Transverse colon (tissue), 4 donors: ENCODE measurements at regions not wholly inside any gene's neighbourhood (a gene's known extent, or its start where the extent isn't known, plus 50 kb on each side); places are given as distances from the start of the nearest gene placed in this dataset.

Source experiments
- DNase-seq: peaks from one replicate; pipeline ENCODE4 v3.0.0-alpha.2; 2019
- H3K27ac ChIP-seq, 4 donors: fragments of 200-600 bp; sonication (generic); 2 replicates each; pipeline ENCODE4 v1.5.1; 2016 to 2018; ENCODE audit warnings: inconsistent platforms in 4 of 4
- H3K27me3 ChIP-seq: fragments of 200-600 bp; sonication (generic); 2 replicates; pipeline ENCODE4 v1.5.1; 2017; ENCODE audit warnings: inconsistent platforms
- H3K36me3 ChIP-seq, 4 donors: fragments of 200-600 bp; sonication (generic); 2 replicates each; pipeline ENCODE4 v1.5.1; 2017 to 2019; ENCODE audit warnings: inconsistent platforms in 4 of 4
- H3K4me1 ChIP-seq, 4 donors: fragments of 200-600 bp; sonication (generic); 2 replicates each; pipeline ENCODE4 v1.5.1; 2017 to 2020; ENCODE audit warnings: inconsistent platforms in 4 of 4
- H3K4me3 ChIP-seq, 4 donors: fragments of 200-600 bp; sonication (generic); 1 replicate in 1 of 4; 2 replicates in 3 of 4; pipeline versions ENCODE4 v1.5.1 to v1.6.1; 2017 to 2019; ENCODE audit warnings: inconsistent platforms in 4 of 4
- H3K9me3 ChIP-seq, 2 donors: fragments of 200-600 bp; sonication (generic); 2 replicates each; pipeline ENCODE4 v1.5.1; 2017 to 2019; ENCODE audit warnings: inconsistent platforms in 2 of 2
- EP300 ChIP-seq: sonication (generic); formaldehyde crosslinking; IDR thresholded peaks from one replicate; pipeline ENCODE4 v1.6.1; 2017; ENCODE audit warnings: antibody characterized with exemption, low read depth
- POLR2A ChIP-seq: fragments of 450-650 bp; IDR thresholded peaks from one replicate; pipeline ENCODE4 v1.6.1; 2016; ENCODE audit warnings: antibody characterized with exemption, mild to moderate bottlenecking, moderate library complexity
- POLR2AphosphoS5 ChIP-seq, 3 donors: sonication (generic); formaldehyde crosslinking; IDR thresholded peaks; one replicate each; pipeline ENCODE4 v1.6.1; 2016; ENCODE audit warnings: antibody characterized with exemption in 3 of 3
- WGBS, 2 donors: methylation state at CpG; one replicate each; pipeline ENCODE4 v1.1.5; 2018; ENCODE audit warnings: low coverage in 1 of 2; 5-methylcytosine and 5-hydroxymethylcytosine counted together
- in situ Hi-C, 4 donors: fragments of 200-750 bp; cut with MboI; loops; one replicate each; pipeline versions ENCODE4 v1.15.0 to v1.15.1; 2017; ENCODE audit warnings: low sequenced_read_pairs in 3 of 4, low pct_ligation_motif_present in 1 of 4, low pct_unique_long_range_greater_than_20kb in 1 of 4
- intact Hi-C: fragments of 100-400 bp; cut with DNase I; formaldehyde crosslinking; loops from one replicate; pipeline ENCODE4 v1.15.1; 2023; ENCODE audit warnings: low total_unique reads
- TF ChIP-seq, protein P1 (sequence below), 5 experiments: fragments of 200-600 bp in 3 of 5; fragments of 450-650 bp in 2 of 5; sonication (generic) in 3 of 5; IDR thresholded peaks; 1 replicate in 2 of 5; 2 replicates in 3 of 5; pipeline ENCODE4 v1.5.1; 2016 to 2017; ENCODE audit warnings: antibody characterized with exemption in 5 of 5, inconsistent platforms in 3 of 5, mild to moderate bottlenecking in 2 of 5, moderate library complexity in 1 of 5

DNA sequence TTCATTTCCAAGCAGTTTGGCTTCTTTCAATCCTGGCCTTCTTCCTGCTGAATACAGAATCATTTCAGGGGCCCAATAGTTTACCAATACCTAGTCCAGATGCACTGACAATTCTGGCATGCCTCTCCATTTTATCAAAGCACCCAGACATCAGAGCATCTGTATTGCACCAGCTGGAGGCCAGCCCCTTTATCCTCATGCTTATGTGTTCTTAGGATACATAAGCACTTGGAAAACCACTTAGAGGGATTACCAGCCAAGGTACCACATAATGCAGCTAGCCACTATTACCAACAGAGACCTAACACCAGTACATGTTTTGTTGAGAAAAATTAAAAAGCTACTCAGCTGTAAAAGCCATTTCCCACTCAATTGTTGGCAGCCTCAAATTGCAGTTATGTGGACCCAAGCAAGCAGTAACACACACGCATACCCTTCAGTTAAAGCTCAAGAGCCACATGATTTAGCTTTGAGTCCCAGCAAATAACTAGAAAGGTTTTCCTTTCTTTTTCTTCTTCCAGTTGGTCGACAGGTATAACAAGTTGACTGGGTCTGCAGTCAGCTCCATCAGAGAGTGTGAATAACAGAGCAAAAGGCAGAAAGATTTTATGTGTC, 263.8 kb downstream of the DIO2 start:
- H3K9me3 ChIP-seq = no peaks in the 10 kb centered on the region
- WGBS, 2 donors = 70 to 78% methylated on average over 2 of the region's 2 CpGs
- no peak for DNase-seq
- no peaks in the 10 kb centered on the region for H3K36me3 ChIP-seq
- H3K4me3 ChIP-seq = no peak overlapping the region
- no peaks in the 10 kb centered on the region for H3K4me1 ChIP-seq
- TF ChIP-seq, protein P1, sequence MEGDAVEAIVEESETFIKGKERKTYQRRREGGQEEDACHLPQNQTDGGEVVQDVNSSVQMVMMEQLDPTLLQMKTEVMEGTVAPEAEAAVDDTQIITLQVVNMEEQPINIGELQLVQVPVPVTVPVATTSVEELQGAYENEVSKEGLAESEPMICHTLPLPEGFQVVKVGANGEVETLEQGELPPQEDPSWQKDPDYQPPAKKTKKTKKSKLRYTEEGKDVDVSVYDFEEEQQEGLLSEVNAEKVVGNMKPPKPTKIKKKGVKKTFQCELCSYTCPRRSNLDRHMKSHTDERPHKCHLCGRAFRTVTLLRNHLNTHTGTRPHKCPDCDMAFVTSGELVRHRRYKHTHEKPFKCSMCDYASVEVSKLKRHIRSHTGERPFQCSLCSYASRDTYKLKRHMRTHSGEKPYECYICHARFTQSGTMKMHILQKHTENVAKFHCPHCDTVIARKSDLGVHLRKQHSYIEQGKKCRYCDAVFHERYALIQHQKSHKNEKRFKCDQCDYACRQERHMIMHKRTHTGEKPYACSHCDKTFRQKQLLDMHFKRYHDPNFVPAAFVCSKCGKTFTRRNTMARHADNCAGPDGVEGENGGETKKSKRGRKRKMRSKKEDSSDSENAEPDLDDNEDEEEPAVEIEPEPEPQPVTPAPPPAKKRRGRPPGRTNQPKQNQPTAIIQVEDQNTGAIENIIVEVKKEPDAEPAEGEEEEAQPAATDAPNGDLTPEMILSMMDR (IDR thresholded peaks at IDR 0.05) = no peak
- TF ChIP-seq POLR2A = no peak
- no peak for TF ChIP-seq EP300
- no peak for TF ChIP-seq POLR2AphosphoS5 (IDR thresholded peaks at IDR 0.05)
- intact Hi-C loops = loop anchor here (5.0 kb wide), 1 partner anchor 595 kb away; no protein-coding TSS in a partner anchor
- in situ Hi-C loops = no loop called here
- no peaks in the 10 kb centered on the region for H3K27me3 ChIP-seq
- H3K27ac ChIP-seq = no peak overlapping the region

DNA sequence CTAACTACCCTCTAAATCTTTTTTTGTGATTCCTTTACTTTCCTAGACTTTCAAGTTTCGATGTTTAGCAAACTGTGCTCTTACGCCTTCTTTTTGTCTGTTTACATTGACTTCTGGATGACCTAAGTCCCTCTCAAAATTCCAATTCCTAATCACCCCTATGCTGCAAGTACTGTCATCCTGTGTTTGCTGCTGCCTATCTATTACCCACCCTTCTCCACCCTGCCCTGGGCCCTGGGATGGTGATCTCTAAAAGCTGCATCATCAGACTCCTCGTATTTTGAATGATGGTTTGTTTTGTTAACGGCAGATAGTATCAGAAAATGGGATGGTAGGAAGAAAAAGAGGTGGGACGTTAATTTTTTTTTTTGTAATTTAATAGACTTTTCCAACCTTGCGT, 272.1 kb downstream of the DIO2 start:
- no peaks in the 10 kb centered on the region for H3K4me1 ChIP-seq
- 61 to 70% methylated on average over 6 of the region's 6 CpGs for WGBS, 2 donors
- H3K36me3 ChIP-seq = no peaks in the 10 kb centered on the region
- no peaks in the 10 kb centered on the region for H3K27me3 ChIP-seq
- DNase-seq = no peak
- intact Hi-C loops = no loop called here
- H3K4me3 ChIP-seq = no peak overlapping the region
- TF ChIP-seq EP300 (no peak), POLR2A (no peak), POLR2AphosphoS5 (IDR thresholded peaks at IDR 0.05) (no peak)
- TF ChIP-seq, protein P1 (IDR thresholded peaks at IDR 0.05) = no peak
- H3K27ac ChIP-seq = no peak overlapping the region
- H3K9me3 ChIP-seq = no peaks in the 10 kb centered on the region
- in situ Hi-C loops = no loop called here

DNA sequence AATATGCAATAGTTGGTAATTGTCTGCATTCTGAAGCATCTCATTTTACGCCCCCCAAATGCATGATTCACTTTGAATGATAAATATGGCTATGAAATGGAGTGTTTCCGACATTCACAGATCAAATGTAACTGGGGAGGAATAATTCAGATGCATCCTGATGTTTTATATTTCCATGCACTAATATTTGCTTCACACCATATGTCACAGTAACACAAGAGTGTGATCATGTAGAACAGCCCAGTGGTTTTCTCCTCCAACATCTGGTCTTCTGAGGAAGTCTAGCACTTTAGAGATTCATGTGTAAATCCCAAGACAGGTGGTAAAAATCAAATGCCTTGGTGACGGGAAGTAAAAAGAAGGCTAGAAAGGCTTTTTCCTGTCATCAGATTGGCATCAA, 273.1 kb downstream of the DIO2 start:
- Histone ChIP-seq H3K36me3 (no peaks in the 10 kb centered on the region), H3K9me3 (no peaks in the 10 kb centered on the region), H3K27ac (no peak overlapping the region), H3K4me3 (no peak overlapping the region), H3K27me3 (no peaks in the 10 kb centered on the region), H3K4me1 (no peaks in the 10 kb centered on the region)
- DNase-seq = no peak
- 75 to 100% methylated on average over 2 to 3 of the region's 3 CpGs for WGBS, 2 donors
- in situ Hi-C loops = no loop called here
- TF ChIP-seq POLR2A = no peak
- intact Hi-C loops = no loop called here

DNA sequence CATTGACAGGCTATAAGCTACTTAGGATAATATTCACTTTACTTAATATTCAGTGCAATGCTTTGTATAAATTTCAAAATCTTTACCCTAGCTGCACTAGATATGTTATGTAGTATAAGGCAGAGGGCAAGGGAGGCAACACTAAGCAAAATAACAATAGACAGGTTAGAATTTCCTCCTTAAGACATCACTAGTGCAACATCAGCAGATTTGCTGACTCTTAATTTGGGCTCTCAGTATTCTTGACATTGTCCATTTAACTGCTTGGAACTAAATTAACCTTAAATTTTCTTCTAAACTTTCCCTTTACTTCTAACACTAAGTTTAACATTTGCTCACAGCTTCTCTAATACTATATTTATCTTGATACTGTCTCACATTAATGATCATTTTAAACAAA, 273.9 kb downstream of the DIO2 start:
- DNase-seq = no peak
- in situ Hi-C loops = no loop called here
- TF ChIP-seq EP300 = no peak
- no peak for TF ChIP-seq POLR2AphosphoS5 (IDR thresholded peaks at IDR 0.05)
- TF ChIP-seq, protein P1 (IDR thresholded peaks at IDR 0.05) = no peak
- TF ChIP-seq POLR2A = no peak

DNA sequence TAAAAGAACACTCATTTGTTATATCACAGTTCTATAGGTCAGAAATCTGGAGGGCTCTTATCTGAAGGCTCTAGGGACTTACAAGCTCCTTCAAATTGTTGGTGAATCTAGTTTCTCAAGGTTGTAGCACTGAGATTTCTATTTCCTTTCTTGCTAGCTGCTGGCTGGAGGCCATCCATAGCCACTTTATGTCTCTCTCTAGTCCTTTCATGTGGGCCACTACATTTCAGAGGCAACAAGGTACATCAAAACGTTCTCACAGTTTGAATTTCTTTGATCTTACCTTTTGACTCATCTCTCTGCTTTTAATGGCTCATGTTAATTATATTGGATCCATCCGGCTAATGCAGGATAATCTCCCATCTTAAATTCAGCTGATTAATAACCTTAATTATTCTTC, 286.8 kb downstream of the DIO2 start:
- no peaks in the 10 kb centered on the region for H3K9me3 ChIP-seq
- in situ Hi-C loops = no loop called here
- no peak overlapping the region for H3K27ac ChIP-seq
- no peak for DNase-seq
- TF ChIP-seq EP300 (no peak), POLR2AphosphoS5 (IDR thresholded peaks at IDR 0.05) (no peak), POLR2A (no peak)
- TF ChIP-seq, protein P1 (IDR thresholded peaks at IDR 0.05) = no peak
- no peaks in the 10 kb centered on the region for H3K4me1 ChIP-seq
- intact Hi-C loops = no loop called here
- 47 to 66% methylated on average over 2 of the region's 2 CpGs for WGBS, 2 donors
- no peak overlapping the region for H3K4me3 ChIP-seq
- no peaks in the 10 kb centered on the region for H3K36me3 ChIP-seq
- H3K27me3 ChIP-seq = no peaks in the 10 kb centered on the region

More for the DNA sequence above, 273.9 kb downstream of the DIO2 start:
- intact Hi-C loops = no loop called here
- Histone ChIP-seq H3K4me3 (no peak overlapping the region), H3K4me1 (no peaks in the 10 kb centered on the region), H3K36me3 (no peaks in the 10 kb centered on the region), H3K27me3 (no peaks in the 10 kb centered on the region), H3K9me3 (no peaks in the 10 kb centered on the region), H3K27ac (no peak overlapping the region)
